Right lobe of liver (tissue), 4 donors: ENCODE measurements at regions not wholly inside any gene's neighbourhood (a gene's known extent, or its start where the extent isn't known, plus 50 kb on each side); places are given as distances from the start of the nearest gene placed in this dataset.

Experiments used
- CTCF ChIP-seq, 4 donors: fragments of 200-600 bp in 3 of 4; fragments of 450-650 bp in 1 of 4; IDR thresholded peaks; one replicate each; pipeline versions ENCODE4 v1.5.1 to v1.8.0; 2016 to 2022; ENCODE audit warnings: antibody characterized with exemption in 4 of 4, mild to moderate bottlenecking in 2 of 4
- POLR2A ChIP-seq: fragments of 450-650 bp; IDR thresholded peaks from one replicate; pipeline ENCODE4 v1.6.1; 2017; ENCODE audit warnings: antibody characterized with exemption, mild to moderate bottlenecking
- donor health status: DM: no; HTN: no; CAD: no.
- donor health status: DM: no; HTN: no; CAD: no.
- donor health status: DM: no; HTN: yes; CAD: no.

- no peak for TF ChIP-seq CTCF (IDR thresholded peaks at IDR 0.05)
- no peak for TF ChIP-seq POLR2A
Measured at GRCh38 chr10:109633846-109634245, 289.5 kb downstream of the XPNPEP1 start.
